H9 (cell line): ENCODE measurements at regions not wholly inside any gene's neighbourhood (a gene's known extent, or its start where the extent isn't known, plus 50 kb on each side); places are given as distances from the start of the nearest gene placed in this dataset.

ENCODE experiments used
- DNase-seq: peaks from one replicate; pipeline ENCODE4 v3.0.0-alpha.2; 2017
- H2AFZ ChIP-seq: one replicate; pipeline ENCODE4 v1.6.1; 2013; ENCODE audit warnings: mild to moderate bottlenecking, low read length, control low read depth, moderate library complexity
- H2AK5ac ChIP-seq: 2 replicates; pipeline ENCODE4 v1.6.1; 2013; ENCODE audit warnings: low read length, control low read depth, mixed read lengths; ENCODE audit not compliant: insufficient read length
- H2BK120ac ChIP-seq: one replicate; pipeline ENCODE4 v1.6.1; 2013; ENCODE audit warnings: low read depth, mild to moderate bottlenecking, low read length, control low read depth, inconsistent platforms; ENCODE audit not compliant: poor library complexity, severe bottlenecking
- H2BK12ac ChIP-seq: 2 replicates; pipeline ENCODE4 v1.6.1; 2013; ENCODE audit warnings: low read length, control low read depth, mixed read lengths, low read depth; ENCODE audit not compliant: insufficient read length
- H2BK15ac ChIP-seq: 2 replicates; pipeline ENCODE4 v1.6.1; 2013; ENCODE audit warnings: low read depth, low read length, control low read depth
- H2BK20ac ChIP-seq: one replicate; pipeline ENCODE4 v1.6.1; 2013; ENCODE audit warnings: low read depth, mild to moderate bottlenecking, low read length, control low read depth, inconsistent platforms; ENCODE audit not compliant: poor library complexity, severe bottlenecking
- H2BK5ac ChIP-seq: 2 replicates; pipeline ENCODE4 v1.6.1; 2013; ENCODE audit warnings: low read length, control low read depth, mixed read lengths; ENCODE audit not compliant: insufficient read length
- H3K14ac ChIP-seq: 2 replicates; pipeline ENCODE4 v1.6.1; 2013; ENCODE audit warnings: low read length, control low read depth; ENCODE audit not compliant: insufficient read depth
- H3K18ac ChIP-seq: 2 replicates; pipeline ENCODE4 v1.6.1; 2013; ENCODE audit warnings: low read depth, mild to moderate bottlenecking, mixed read lengths, low read length, control low read depth; ENCODE audit not compliant: insufficient read length
- H3K23ac ChIP-seq: 2 replicates; pipeline ENCODE4 v1.6.1; 2013; ENCODE audit warnings: low read length, control low read depth, mixed read lengths, low read depth; ENCODE audit not compliant: insufficient read length
- H3K23me2 ChIP-seq: 2 replicates; pipeline ENCODE4 v1.6.1; 2013; ENCODE audit warnings: low read depth, mild to moderate bottlenecking, mixed read lengths, low read length, control low read depth; ENCODE audit not compliant: insufficient read length, poor library complexity, severe bottlenecking
- H3K27ac ChIP-seq: 2 replicates; pipeline ENCODE4 v1.5.1; 2013; ENCODE audit warnings: low read length, control low read depth, mixed read lengths, low read depth; ENCODE audit not compliant: insufficient read length
- H3K27me3 ChIP-seq: 2 replicates; pipeline ENCODE4 v1.6.1; 2013; ENCODE audit warnings: low read length, control low read depth, inconsistent platforms; ENCODE audit not compliant: insufficient read depth
- H3K4ac ChIP-seq: 2 replicates; pipeline ENCODE4 v1.6.1; 2013; ENCODE audit warnings: low read depth, mild to moderate bottlenecking, control low read depth, inconsistent platforms, low read length, moderate library complexity
- H3K4me1 ChIP-seq: 2 replicates; pipeline ENCODE4 v1.6.1; 2013; ENCODE audit warnings: low read length, control low read depth, inconsistent platforms; ENCODE audit not compliant: insufficient read depth
- H3K4me2 ChIP-seq: 2 replicates; pipeline ENCODE4 v1.6.1; 2013; ENCODE audit warnings: low read length, control low read depth, mixed read lengths; ENCODE audit not compliant: insufficient read length, insufficient read depth
- H3K56ac ChIP-seq: 2 replicates; pipeline ENCODE4 v1.6.1; 2013; ENCODE audit warnings: low read depth, mild to moderate bottlenecking, mixed read lengths, low read length, control low read depth; ENCODE audit not compliant: insufficient read length
- H3K79me1 ChIP-seq: 2 replicates; pipeline ENCODE4 v1.6.1; 2013; ENCODE audit warnings: low read depth, mild to moderate bottlenecking, moderate library complexity, low read length, control low read depth, inconsistent platforms; ENCODE audit not compliant: insufficient read depth, poor library complexity, severe bottlenecking
- H3K79me2 ChIP-seq: 2 replicates; pipeline ENCODE4 v1.6.1; 2013; ENCODE audit warnings: low read length, control low read depth, inconsistent platforms; ENCODE audit not compliant: insufficient read depth
- H3K9ac ChIP-seq: 2 replicates; pipeline ENCODE4 v1.6.1; 2013; ENCODE audit warnings: low read length, control low read depth, mixed read lengths; ENCODE audit not compliant: insufficient read length; ENCODE audit errors: extremely low read depth
- H3K9me3 ChIP-seq: one replicate; pipeline ENCODE4 v1.6.1; 2013; ENCODE audit warnings: low read depth, low read length, inconsistent platforms; ENCODE audit not compliant: control insufficient read depth
- H3T11ph ChIP-seq: one replicate; pipeline ENCODE4 v1.6.1; 2013; ENCODE audit warnings: mild to moderate bottlenecking, low read length, control low read depth, inconsistent platforms
- H4K20me1 ChIP-seq: one replicate; pipeline ENCODE4 v1.6.1; 2013; ENCODE audit not compliant: control insufficient read depth, insufficient read length, insufficient read depth
- H4K5ac ChIP-seq: 2 replicates; pipeline ENCODE4 v1.6.1; 2013; ENCODE audit warnings: low read depth, mild to moderate bottlenecking, mixed read lengths, low read length, control low read depth; ENCODE audit not compliant: insufficient read length
- H4K8ac ChIP-seq: replicated peaks from 2 replicates; pipeline ENCODE4 v1.6.1; 2013; ENCODE audit warnings: low read length, control low read depth, mixed read lengths, low read depth; ENCODE audit not compliant: insufficient read length
- H4K91ac ChIP-seq: 2 replicates; pipeline ENCODE4 v1.6.1; 2013; ENCODE audit warnings: low read depth, mild to moderate bottlenecking, moderate library complexity, mixed read lengths, low read length, control low read depth; ENCODE audit not compliant: insufficient read length
- H3K27ac Mint-ChIP-seq, 3 experiments: 2 replicates in 2 of 3; 3 replicates in 1 of 3; pipeline ENCODE4 v1.8.0; 2020 to 2021; ENCODE audit warnings: mixed read lengths in 3 of 3, mild to moderate bottlenecking in 1 of 3, moderate library complexity in 1 of 3
- H3K27me3 Mint-ChIP-seq: 2 replicates; pipeline ENCODE4 v1.8.0; 2021; ENCODE audit warnings: low read depth, mild to moderate bottlenecking, moderate library complexity, mixed read lengths
- H3K36me3 Mint-ChIP-seq, 3 experiments: 2 replicates in 2 of 3; 3 replicates in 1 of 3; pipeline ENCODE4 v1.8.0; 2020 to 2021; ENCODE audit warnings: low read depth in 3 of 3, mixed read lengths in 3 of 3; ENCODE audit not compliant: insufficient read depth in 1 of 3
- H3K4me1 Mint-ChIP-seq, 2 experiments: 2 replicates each; pipeline ENCODE4 v1.8.0; 2020; ENCODE audit warnings: mixed read lengths in 2 of 2
- H3K4me3 Mint-ChIP-seq, 2 experiments: 2 replicates in 1 of 2; 3 replicates in 1 of 2; pipeline ENCODE4 v1.8.0; 2020 to 2021; ENCODE audit warnings: mild to moderate bottlenecking in 2 of 2, mixed read lengths in 2 of 2, moderate library complexity in 1 of 2
- H3K9me3 Mint-ChIP-seq, 2 experiments: 2 replicates in 1 of 2; 3 replicates in 1 of 2; pipeline ENCODE4 v1.8.0; 2020; ENCODE audit warnings: mild to moderate bottlenecking in 2 of 2, mixed read lengths in 2 of 2, moderate library complexity in 1 of 2
- WGBS: extraction: QIAGEN DNeasy Blood & Tissue Kit; methylation state at CpG from one replicate; pipeline ENCODE4 v1.1.7; 2013; ENCODE audit warnings: missing lambda C conversion rate, low lambda C conversion rate, mixed read lengths; ENCODE audit not compliant: insufficient read length; ENCODE audit errors: extremely low coverage; 5-methylcytosine and 5-hydroxymethylcytosine counted together
- TF ChIP-seq, protein P1 (sequence below): fragments of 200-600 bp; sonication (generic); conservative IDR thresholded peaks from 3 replicates; pipeline ENCODE4 v1.8.0; 2021; ENCODE audit warnings: antibody characterized with exemption, mild to moderate bottlenecking

DNA sequence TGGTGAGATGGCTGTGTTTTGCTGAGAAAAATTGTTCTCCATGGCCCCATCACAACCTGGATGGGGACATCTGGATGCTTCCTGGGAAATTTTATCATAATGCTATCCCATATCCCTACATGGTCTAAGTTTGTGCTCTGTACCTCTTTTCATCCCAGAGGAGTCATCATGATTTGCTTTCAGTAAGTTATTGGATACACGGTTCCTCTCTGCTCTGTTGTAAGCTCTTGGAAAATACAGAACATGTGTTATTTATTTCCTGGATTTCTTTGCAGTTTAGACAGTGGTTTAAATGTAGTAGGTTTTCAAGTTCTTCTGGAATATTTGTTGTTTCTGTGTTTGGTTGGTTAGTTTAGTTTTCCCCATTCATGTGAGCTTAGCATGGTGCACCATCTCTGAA is 129.2 kb upstream of the ECI2 start:
- no peak for DNase-seq
- Histone ChIP-seq H2BK15ac (no peak overlapping the region), H3K9ac (no peak overlapping the region), H3K4me1 (no peaks in the 10 kb centered on the region), H2AFZ (no peak overlapping the region), H3K4me2 (no peak overlapping the region), H3K56ac (no peak overlapping the region), H2BK12ac (no peak overlapping the region), H3K14ac (no peak overlapping the region), H3K79me2 (no peaks in the 10 kb centered on the region), H4K91ac (no peak overlapping the region), H3K9me3 (no peaks in the 10 kb centered on the region), H3K18ac (no peak overlapping the region), H3K27me3 (no peaks in the 10 kb centered on the region), H3K27ac (no peak overlapping the region), H3K23ac (no peak overlapping the region), H2AK5ac (no peak overlapping the region), H4K8ac (no peak overlapping the region), H4K20me1 (no peaks in the 10 kb centered on the region), H3K4ac (no peak overlapping the region), H2BK5ac (no peak overlapping the region), H3K23me2 (no peaks in the 10 kb centered on the region), H4K5ac (no peak overlapping the region), H3K79me1 (no peaks in the 10 kb centered on the region), H3T11ph (no peak overlapping the region), H2BK120ac (no peak overlapping the region), H2BK20ac (no peak overlapping the region)
- Mint-ChIP-seq H3K27ac (no peak overlapping the region), H3K4me3 (no peak overlapping the region), H3K4me1 (peaks cover 12 to 14% of the 10 kb centered on the region in 2 experiments), H3K36me3 (no peaks in the 10 kb centered on the region), H3K9me3 (no peaks in the 10 kb centered on the region; a peak in 2 of 5 replicates), H3K27me3 (peaks cover 2% of the 10 kb centered on the region; the same call in 1 of the 2 replicates)
- no CpG with 5 or more reads among the region's 1 CpG for WGBS
- TF ChIP-seq, protein P1, sequence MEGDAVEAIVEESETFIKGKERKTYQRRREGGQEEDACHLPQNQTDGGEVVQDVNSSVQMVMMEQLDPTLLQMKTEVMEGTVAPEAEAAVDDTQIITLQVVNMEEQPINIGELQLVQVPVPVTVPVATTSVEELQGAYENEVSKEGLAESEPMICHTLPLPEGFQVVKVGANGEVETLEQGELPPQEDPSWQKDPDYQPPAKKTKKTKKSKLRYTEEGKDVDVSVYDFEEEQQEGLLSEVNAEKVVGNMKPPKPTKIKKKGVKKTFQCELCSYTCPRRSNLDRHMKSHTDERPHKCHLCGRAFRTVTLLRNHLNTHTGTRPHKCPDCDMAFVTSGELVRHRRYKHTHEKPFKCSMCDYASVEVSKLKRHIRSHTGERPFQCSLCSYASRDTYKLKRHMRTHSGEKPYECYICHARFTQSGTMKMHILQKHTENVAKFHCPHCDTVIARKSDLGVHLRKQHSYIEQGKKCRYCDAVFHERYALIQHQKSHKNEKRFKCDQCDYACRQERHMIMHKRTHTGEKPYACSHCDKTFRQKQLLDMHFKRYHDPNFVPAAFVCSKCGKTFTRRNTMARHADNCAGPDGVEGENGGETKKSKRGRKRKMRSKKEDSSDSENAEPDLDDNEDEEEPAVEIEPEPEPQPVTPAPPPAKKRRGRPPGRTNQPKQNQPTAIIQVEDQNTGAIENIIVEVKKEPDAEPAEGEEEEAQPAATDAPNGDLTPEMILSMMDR, result no peak
